Mucosa of rectum (tissue), 2 donors: ENCODE measurements at regions not wholly inside any gene's neighbourhood (a gene's known extent, or its start where the extent isn't known, plus 50 kb on each side); places are given as distances from the start of the nearest gene placed in this dataset.
"Not testable (repeated sequence)": the region's sequence is repeated elsewhere in the genome, so short reads cannot be mapped to it uniquely, and the experiment has no call there.

ENCODE experiments used
- H3K27ac ChIP-seq, 2 donors: one replicate each; pipeline ENCODE4 v1.7.0; 2013; ENCODE audit warnings: inconsistent platforms in 2 of 2, low read depth in 2 of 2, low read length in 2 of 2
- H3K27me3 ChIP-seq, 2 donors: one replicate each; pipeline ENCODE4 v1.7.0; 2013; ENCODE audit warnings: low read length in 2 of 2; ENCODE audit not compliant: control insufficient read depth in 2 of 2, insufficient read depth in 2 of 2
- H3K36me3 ChIP-seq, 2 donors: one replicate each; pipeline ENCODE4 v1.7.0; 2013; ENCODE audit warnings: low read length in 2 of 2; ENCODE audit not compliant: control insufficient read depth in 2 of 2, insufficient read depth in 2 of 2
- H3K4me1 ChIP-seq, 2 donors: one replicate each; pipeline ENCODE4 v1.7.0; 2013; ENCODE audit warnings: low read length in 2 of 2, mild to moderate bottlenecking in 1 of 2; ENCODE audit not compliant: control insufficient read depth in 2 of 2, insufficient read depth in 2 of 2
- H3K4me3 ChIP-seq, 2 donors: one replicate each; pipeline ENCODE4 v1.7.0; 2013; ENCODE audit warnings: low read length in 2 of 2
- H3K9ac ChIP-seq, 2 donors: one replicate each; pipeline ENCODE4 v1.7.0; 2013; ENCODE audit warnings: low read length in 2 of 2, low read depth in 1 of 2, mild to moderate bottlenecking in 1 of 2
- H3K9me3 ChIP-seq, 2 donors: one replicate each; pipeline ENCODE4 v1.7.0; 2013; ENCODE audit warnings: low read length in 2 of 2; ENCODE audit not compliant: control insufficient read depth in 2 of 2
- donor health status: healthy.
- donor health status: Normal muscosa, but diverticular disease.

DNA sequence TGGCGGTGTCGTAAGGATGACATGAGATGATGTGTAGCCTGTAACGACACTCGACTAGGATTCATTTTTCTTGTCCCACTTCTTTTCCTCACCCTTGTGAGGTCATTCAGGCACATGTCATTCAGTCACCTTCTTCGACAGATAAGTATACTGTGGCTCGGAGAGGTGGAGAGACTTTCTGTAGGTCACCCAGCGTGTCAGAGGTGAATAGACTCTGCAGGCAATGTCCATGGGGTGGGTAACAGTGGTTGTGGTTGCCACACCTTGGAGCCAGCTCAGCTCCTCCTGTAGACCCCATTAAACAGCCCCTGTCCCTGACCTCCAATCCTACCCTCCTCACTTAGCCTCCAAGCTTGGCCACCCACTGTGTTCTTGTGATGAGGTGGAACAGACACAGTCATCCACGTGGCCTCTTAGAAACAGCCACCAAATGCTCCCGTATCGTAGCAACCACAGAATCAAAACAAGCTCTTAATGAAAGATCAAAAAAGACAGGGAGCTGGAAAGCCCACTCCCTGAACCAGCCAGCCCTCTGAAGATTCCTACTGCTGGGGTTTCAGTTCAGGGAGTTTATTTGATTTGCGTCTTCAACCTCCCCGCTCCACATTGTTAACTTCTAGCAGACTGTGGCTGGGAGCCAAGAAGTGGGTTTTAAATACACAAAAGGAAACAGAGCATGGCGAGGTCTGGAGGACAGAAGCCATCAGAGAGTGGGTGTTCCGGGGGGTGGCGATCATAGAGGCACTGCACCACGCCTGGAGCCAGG, 89.0 kb upstream of the GRK3 start:
- Histone ChIP-seq H3K4me3 (no peak overlapping the region), H3K9ac (no peak overlapping the region)

DNA sequence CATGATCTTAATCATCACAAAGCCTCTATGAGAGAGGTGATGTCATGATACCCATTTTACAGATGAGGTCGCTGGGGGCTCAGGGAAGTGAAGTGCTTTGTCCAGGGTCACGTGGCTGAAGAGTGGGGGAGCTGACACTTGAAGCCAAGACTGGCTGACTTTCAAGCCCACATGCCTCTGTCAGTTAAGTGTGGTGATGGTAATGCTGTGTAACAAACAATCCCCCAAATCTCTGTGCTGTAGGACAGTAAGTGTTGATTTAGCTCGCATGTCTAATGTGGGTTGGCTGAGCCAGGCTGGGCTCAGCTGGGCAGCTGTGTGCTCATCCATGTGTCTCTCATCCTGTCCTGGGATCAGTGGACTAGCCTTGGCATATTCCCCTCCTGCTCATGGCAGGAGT, 87.1 kb upstream of the GRK3 start:
- H3K4me1 ChIP-seq = no peaks in the 10 kb centered on the region
- no peak overlapping the region for H3K9ac ChIP-seq
- H3K36me3 ChIP-seq = no peaks in the 10 kb centered on the region
- no peaks in the 10 kb centered on the region for H3K9me3 ChIP-seq
- H3K27me3 ChIP-seq = no peaks in the 10 kb centered on the region
- no peak overlapping the region for H3K4me3 ChIP-seq
- H3K27ac ChIP-seq = no peak overlapping the region

More for the DNA sequence above, 89.0 kb upstream of the GRK3 start:
- no peaks in the 10 kb centered on the region for H3K9me3 ChIP-seq
- no peaks in the 10 kb centered on the region for H3K36me3 ChIP-seq
- no peaks in the 10 kb centered on the region for H3K4me1 ChIP-seq
- H3K27me3 ChIP-seq = no peaks in the 10 kb centered on the region
- H3K27ac ChIP-seq = no peak overlapping the region

DNA sequence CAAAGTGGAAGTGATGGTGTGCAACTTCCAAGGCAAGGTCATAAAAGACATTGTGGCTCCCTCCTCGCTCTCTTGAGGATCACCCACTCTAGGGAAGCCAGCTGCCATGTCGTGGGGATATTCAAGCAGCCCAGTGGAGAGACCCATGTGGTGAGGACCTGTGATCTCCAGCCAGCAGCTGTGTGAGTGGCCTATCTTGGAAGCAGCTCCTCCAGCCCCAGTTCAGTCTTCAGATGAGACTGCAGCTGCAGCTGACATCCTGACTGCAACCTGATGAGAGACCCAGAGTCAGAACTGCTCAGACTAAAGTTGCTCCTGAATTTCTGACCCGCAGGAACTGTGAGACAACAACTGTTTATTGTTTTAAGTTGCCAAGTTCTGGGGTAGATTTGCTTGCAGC, 86.4 kb upstream of the GRK3 start:
- Histone ChIP-seq H3K27ac (no peak overlapping the region), H3K9me3 (no peaks in the 10 kb centered on the region)

DNA sequence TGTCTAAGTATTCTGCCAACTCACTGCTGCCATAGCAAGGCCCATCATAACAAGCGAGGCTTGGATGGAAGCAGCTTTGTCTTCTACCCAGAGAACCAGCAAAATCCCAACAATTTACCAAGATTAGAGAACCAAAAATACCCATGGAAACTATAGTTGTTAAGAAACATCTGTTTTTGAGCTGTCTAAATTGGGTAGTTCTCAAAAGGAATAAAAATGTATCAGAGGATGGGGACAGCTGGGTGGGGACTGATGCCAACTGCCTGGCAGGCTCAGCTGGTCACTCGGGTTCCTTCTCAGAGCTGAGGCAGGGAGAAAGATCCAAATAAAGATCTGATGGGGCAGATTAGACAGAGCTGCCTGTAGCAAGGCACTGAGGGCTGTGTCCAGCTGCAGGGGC, 85.9 kb upstream of the GRK3 start:
- H3K4me1 ChIP-seq = no peaks in the 10 kb centered on the region
- H3K27ac ChIP-seq = no peak overlapping the region
- H3K27me3 ChIP-seq = no peaks in the 10 kb centered on the region
- H3K9ac ChIP-seq = no peak overlapping the region
- no peaks in the 10 kb centered on the region for H3K36me3 ChIP-seq
- H3K4me3 ChIP-seq = no peak overlapping the region
- H3K9me3 ChIP-seq = no peaks in the 10 kb centered on the region

More for the DNA sequence above, 86.4 kb upstream of the GRK3 start:
- H3K36me3 ChIP-seq = no peaks in the 10 kb centered on the region
- no peaks in the 10 kb centered on the region for H3K27me3 ChIP-seq
- H3K4me1 ChIP-seq = no peaks in the 10 kb centered on the region
- H3K4me3 ChIP-seq = no peak overlapping the region
- no peak overlapping the region for H3K9ac ChIP-seq

DNA sequence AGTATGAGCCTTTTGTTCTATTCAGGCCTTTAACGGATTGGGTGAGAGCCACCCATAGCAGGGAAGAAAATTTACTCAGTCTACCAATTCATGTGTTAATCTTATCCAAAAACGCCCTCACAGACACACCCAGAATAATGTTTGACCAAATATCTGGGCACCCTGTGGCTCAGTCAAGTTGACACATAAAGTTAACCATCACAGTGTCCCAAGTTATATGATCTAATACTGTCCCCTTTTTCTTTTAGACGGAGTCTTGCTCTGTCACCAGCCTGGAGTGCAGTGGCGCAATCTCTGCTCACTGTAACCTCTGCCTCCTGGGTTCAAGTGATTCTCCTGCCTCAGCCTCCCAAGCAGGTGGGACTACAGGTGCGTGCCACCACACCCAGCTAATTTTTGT, 83.6 kb upstream of the GRK3 start:
- not testable (repeated sequence) for H3K27ac ChIP-seq, H3K9me3 ChIP-seq, H3K27me3 ChIP-seq, H3K9ac ChIP-seq, H3K36me3 ChIP-seq, H3K4me1 ChIP-seq, H3K4me3 ChIP-seq

DNA sequence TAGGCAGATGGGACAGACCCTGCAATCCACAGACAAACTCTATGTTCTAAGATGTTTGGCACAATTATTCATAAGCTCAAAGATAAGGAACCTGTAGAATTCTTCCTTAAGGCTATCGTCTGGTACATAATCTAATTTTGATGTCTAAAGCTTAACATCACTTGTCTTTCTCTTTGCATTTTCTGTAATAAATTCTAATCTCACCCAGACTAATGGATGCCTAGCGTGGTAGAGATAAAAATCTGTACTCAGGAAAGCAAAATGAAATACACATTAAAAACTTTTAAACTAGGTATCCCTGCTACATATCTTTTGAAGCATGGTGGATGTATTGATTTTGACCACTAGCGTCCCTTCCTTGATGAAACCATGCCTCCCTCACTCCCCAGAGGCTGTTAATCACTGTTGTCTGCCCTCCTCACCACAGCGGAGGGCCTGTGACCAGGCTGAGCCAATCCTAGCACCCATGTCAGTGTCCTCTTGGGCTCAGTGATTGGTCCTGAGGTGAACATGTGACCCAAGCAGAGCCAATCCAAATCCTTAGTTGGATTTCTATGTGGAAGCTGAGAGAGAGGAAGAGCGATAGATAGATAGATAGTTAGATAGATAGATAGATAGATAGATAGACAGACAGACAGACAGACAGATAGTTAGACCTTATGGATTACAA, 82.2 kb upstream of the GRK3 start:
- Histone ChIP-seq H3K4me1 (no peaks in the 10 kb centered on the region), H3K27me3 (no peaks in the 10 kb centered on the region), H3K9me3 (no peaks in the 10 kb centered on the region), H3K9ac (no peak overlapping the region), H3K4me3 (no peak overlapping the region), H3K27ac (no peak overlapping the region), H3K36me3 (peaks cover 0 to 3% of the 10 kb centered on the region in 2 donors)

DNA sequence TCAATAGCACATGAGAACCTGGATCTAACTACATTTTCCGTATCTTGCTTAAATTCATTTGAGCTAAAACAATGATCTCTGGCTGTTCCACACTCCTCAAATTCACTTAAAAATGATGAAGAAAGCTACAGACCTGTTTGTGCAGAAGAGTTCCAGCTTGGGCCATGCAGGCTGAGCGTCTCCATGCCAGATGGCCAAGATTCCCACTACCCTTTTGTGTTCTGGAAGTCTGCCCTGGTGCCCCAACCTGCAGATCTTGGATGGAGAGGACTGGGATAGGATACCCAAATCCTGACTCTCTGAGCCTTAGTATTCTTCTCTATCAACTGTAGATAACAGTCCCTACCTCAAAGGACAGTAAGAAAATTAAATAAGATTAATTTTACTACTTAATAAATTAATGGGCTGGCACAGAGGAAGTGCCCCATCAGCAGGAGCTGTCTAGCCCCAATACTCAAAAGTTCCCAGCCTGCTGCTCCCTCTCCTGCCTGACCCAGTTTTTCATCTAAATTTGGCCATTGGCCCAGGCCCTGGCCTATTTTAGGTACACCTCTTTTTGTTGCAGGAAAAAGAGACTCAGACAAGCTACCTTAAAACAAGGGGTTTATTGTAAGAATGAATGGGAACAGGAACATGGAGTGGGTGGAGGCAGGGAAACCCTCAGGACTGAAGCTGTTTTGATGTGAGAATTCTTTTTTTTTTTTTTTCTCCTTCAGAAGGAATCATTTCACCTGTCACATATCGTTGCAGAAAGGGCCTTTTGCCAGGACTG, 81.4 kb upstream of the GRK3 start:
- Histone ChIP-seq H3K9ac (no peak overlapping the region), H3K36me3 (peaks cover 0 to 3% of the 10 kb centered on the region in 2 donors), H3K27ac (no peak overlapping the region), H3K4me1 (no peaks in the 10 kb centered on the region), H3K27me3 (no peaks in the 10 kb centered on the region), H3K9me3 (no peaks in the 10 kb centered on the region), H3K4me3 (no peak overlapping the region)

DNA sequence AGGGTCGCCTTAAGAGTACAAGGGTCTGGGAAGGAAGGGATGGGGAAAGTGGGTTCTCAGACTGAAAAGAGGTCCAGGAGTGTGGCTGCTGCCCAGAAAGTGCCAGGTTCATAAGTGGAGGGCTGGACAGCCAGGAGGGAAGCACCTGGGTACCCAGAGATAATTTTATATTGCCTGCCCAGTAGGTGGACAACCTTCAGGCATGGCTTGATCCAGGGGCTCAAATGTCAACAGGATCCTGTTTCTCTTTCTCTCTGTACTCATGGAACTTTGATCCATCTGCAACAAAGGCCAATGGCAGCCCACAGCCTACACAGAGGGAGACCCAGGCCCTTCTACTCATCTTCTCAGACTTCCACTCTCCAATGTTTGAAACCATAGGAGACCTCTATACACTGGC, 80.5 kb upstream of the GRK3 start:
- Histone ChIP-seq H3K9ac (no peak overlapping the region), H3K36me3 (peaks cover 0 to 3% of the 10 kb centered on the region in 2 donors), H3K4me1 (peaks cover 0 to 3% of the 10 kb centered on the region in 2 donors), H3K9me3 (no peaks in the 10 kb centered on the region), H3K27me3 (no peaks in the 10 kb centered on the region), H3K27ac (no peak overlapping the region), H3K4me3 (no peak overlapping the region)

DNA sequence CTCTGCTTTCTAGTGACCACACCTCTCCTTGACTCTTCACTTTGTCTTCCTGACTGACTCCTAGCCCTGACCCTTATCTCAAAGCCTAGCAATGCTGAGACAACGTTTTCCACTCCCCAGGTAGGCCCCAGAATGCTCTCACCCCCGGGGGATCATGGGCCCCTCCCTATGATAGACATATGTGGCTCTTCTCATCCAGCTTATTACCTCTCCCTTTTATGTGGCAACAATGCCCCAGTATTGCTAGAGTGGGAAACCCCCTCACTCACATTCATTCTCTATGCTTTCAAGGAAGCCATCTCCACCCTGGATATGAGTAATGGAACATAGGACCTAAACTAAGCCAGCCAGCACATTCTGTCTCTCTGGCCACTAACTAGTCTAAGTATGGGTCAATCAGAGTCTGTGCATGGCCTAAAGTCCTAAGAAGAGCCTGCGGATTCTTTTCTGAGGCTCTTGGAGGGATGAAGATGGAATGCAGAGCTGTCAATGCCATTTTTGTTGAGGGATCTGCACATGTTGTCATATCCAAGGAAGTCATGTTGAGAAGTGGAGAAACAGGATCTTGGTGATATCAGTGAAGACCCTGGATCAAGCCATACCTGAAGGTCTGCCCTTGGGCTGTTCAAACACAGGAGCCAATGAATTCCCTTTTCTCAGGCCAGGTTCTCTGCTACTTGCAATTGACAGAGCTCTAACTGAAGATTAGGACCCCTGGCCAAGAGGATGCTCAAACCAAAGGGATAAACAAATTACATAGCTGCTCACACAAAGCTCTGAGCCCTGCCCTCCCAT, 79.8 kb upstream of the GRK3 start:
- Histone ChIP-seq H3K9me3 (no peaks in the 10 kb centered on the region), H3K9ac (no peak overlapping the region), H3K27me3 (no peaks in the 10 kb centered on the region), H3K36me3 (peaks cover 0 to 3% of the 10 kb centered on the region in 2 donors), H3K27ac (no peak overlapping the region), H3K4me3 (no peak overlapping the region), H3K4me1 (peaks cover 0 to 3% of the 10 kb centered on the region in 2 donors)
